ENCODE measurements at regions not wholly inside any gene's neighbourhood (a gene's known extent, or its start where the extent isn't known, plus 50 kb on each side); places are given as distances from the start of the nearest gene placed in this dataset.

DNA sequence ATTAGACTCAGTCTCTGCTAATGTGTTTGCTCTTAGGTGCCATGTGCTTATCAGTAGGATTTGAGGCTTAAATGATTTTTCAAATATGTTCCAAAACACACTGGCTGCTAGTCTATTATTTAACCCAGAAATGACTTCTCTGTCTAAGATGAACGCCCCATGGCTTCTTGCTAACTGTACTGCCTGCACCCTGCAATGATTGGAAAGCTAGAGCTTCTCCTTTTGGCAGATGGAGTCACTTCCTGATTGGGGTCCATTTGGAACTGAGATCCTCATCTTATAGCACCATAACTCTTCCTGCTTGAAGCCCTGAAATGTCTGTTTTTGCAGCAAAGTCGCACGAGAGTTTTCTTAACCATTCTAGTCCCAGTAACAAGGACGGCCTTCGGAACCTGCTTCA lies 186.5 kb upstream of the ADO start:
- TF ChIP-seq EZH2 (IDR thresholded peaks at IDR 0.05; ENCODE audit: insufficient read depth, poor library complexity, severe bottlenecking) (no peak), EZH2phosphoT487 (IDR thresholded peaks at IDR 0.05; ENCODE audit: insufficient read depth, low read depth) (no peak)

Data from GM23248 (cell line).